Stimulated activated CD8-positive, alpha-beta memory T cell treated with anti-CD3 and anti-CD28 coated beads, Interleukin-7, amount 100 ng/mL, for 48 hours (primary cell): ENCODE measurements at regions not wholly inside any gene's neighbourhood (a gene's known extent, or its start where the extent isn't known, plus 50 kb on each side); places are given as distances from the start of the nearest gene placed in this dataset.

ENCODE experiments used
- DNase-seq, 2 donors: peaks; one replicate each; pipeline ENCODE4 v3.0.0-alpha.2; 2020; ENCODE audit warnings: low read depth in 1 of 2; ENCODE audit errors: extremely low read depth in 1 of 2

- DNase-seq, result no peak
These were observed 111.3 kb upstream of the EDNRB start for GRCh38 chr13:78029901-78030300.

GRCh38 chr13:78028960-78029359 lies 110.3 kb upstream of the EDNRB start:
- DNase-seq, result no peak

DNA sequence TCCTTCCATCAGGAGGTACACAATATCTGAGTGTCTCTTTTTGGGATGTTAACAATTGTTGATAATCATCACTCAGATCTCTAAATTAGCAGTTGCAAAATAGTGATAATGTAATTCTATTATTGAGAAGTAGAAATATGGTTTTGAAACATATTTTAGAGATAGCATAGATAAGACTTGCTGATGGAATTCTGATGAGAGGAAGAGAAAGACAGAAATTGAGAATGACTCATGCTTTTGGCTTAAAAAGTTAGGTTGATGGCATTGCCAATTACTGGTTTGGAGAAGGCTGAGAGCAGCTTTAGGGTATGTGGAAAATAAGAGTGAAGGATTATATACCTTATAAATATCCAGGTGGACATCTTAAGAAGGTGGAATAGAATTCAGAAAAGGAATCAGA lies 106.4 kb upstream of the EDNRB start:
- DNase-seq, result no peak

GRCh38 chr13:78022164-78022877 lies 103.7 kb upstream of the EDNRB start:
- peak in 1 of 2 donors; percentile 23 for DNase-seq

- no peak for DNase-seq
These were observed 102.2 kb upstream of the EDNRB start for GRCh38 chr13:78020861-78021260.

- DNase-seq, result no peak
These were observed 97.2 kb upstream of the EDNRB start for GRCh38 chr13:78015782-78016181.

DNA sequence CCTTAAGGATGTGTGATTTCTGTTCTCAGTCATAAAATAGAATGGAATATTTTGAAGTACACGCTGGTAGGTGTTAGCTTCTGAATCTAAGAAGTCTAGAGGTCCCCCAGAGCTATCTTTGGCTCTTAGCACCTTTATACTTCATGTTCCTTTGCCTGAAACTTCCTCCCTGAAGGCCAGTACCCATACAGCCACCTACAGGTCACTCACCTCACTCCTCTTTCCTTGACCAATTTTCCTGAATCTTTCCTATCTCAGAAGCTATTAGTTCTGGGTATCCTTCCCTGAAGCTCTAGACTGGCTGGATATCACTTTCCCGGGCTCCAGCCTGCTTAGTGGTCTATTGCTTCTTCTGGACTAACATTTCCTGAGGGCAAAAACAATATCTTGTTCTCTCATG lies 93.4 kb upstream of the EDNRB start:
- DNase-seq, result no peak

DNA sequence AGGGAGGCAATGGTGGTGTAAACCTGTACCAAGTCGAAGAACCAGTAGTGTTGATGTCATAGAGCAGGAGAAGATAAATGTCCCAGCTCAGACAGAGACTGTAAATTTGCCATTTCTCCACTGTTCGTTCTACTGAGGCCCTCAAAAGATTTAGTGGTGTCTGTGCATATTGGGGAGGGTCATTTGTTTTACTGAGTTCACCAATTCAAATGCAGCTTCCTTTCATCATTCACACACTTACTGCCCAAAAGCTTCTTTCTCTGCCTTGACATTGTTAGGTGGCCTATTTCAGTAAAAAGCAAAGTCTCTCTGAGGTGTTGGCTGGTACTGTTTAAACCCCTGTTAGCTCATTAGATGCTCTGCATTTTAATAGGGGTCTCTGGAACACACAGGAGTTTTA lies 86.2 kb upstream of the EDNRB start:
- no peak for DNase-seq

- DNase-seq, result no peak
These were observed 81.1 kb upstream of the EDNRB start for GRCh38 chr13:77999746-78000145.

GRCh38 chr13:77994166-77994565 lies 75.5 kb upstream of the EDNRB start:
- no peak for DNase-seq

GRCh38 chr13:77991003-77991402 lies 72.4 kb upstream of the EDNRB start:
- no peak for DNase-seq

- no peak for DNase-seq
These were observed 70.7 kb upstream of the EDNRB start for GRCh38 chr13:77989281-77989680.

DNA sequence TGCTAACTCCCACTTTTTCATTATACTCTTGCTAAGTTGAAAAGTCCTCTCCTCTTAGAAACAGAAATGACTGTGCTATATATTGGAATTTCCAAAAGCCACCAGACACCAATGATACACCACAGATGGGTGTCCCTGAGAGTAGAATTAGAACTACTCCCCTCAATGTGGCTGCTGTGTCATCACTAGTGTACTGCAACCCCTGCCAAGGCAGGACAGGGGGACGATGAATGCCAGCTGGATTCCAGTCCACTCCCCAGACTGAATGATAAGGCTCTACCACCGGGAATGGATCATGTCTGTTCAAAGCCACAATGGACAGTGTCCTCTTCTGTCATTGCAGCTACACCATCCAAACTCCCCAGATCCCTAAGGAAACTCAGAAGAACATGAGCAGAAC lies 69.7 kb upstream of the EDNRB start:
- no peak for DNase-seq

- DNase-seq, result no peak
These were observed 68.1 kb upstream of the EDNRB start for GRCh38 chr13:77986713-77987112.

DNA sequence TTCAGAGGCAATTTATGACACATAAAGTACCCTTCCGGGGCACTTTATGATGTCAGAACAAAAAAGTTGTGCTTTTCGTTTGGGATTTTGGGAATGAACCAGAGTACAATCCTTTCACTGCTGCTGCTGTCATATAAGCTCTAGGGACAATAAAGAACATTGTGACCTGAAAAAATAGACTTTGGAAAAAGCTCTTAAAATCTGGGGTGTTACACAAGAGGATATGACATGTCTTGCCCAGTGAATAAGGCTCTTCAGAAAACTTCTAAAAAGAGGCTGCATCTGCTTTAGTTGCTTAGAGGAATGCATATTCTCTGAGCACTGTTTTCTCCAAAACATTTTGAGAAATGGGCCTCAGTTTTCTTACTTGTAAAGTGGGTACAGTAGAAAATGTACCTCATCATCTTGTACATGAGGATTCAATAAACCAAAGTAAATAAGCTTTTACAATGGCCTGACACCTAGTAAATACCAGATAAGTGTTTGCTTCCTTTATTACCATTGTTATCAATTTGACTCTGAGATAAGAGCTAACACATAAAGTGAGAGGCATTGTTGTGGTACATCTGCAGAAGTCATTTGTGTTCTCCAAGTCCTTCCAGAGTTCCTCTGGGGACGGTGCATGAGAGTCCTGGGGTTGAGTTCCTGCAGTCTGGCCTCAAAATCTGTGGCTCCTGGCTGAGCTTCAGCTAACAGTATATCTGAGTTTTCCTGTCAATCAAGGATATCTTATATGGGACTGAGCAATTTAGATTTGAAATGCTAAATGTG lies 67.4 kb upstream of the EDNRB start:
- DNase-seq, result no peak

GRCh38 chr13:77981281-77981881 lies 62.8 kb upstream of the EDNRB start:
- DNase-seq, result no peak

DNA sequence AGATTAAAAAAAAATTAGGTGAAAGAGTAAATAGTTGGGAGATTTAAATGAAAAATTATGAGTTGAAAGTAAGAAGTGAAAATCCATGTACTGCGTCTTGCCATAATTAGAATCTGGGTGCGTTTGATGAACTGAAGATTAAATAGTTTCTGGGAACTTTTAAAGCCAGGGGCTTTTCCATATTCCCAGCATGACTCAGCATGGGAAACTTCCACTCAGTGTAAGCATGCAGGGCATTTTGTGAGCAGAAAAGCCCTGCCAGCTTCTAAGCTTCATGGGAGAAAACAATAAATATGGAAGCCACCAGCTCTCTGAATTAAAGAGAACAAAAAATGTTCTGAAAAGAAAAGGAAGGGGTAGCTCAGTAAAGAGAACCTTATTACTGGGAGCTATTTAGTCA lies 62.0 kb upstream of the EDNRB start:
- no peak for DNase-seq

DNA sequence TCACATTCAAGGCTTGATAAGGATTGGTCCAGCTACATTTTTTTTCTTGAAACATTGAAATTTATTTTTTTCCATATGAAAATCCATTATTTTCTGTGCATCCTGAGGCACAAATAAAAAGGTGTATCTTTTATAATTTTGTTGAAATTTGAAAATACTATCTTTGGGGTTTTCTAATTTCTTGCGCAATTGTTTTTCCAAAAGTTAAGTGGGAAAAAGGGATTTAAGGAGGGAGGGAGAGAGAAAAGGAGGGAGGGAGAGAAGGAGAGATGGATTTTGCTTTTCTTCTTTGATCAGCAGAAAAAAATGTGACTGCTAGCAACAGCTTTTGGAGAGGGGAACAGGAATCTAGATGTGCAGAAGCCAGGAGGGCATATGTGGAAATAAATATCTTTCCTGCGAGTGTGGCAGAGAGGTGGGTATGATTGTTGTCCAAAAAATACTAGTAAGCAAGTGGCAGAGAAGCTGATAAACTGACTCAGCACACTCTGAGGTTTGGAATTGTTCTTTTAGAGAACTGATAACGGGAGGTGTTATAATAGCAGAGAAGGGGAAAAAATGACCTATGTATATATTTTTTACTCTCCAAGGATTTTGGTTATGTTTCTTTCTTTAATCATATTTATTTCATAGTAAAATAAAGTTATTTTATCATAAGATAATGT lies 61.2 kb upstream of the EDNRB start:
- no peak for DNase-seq

DNA sequence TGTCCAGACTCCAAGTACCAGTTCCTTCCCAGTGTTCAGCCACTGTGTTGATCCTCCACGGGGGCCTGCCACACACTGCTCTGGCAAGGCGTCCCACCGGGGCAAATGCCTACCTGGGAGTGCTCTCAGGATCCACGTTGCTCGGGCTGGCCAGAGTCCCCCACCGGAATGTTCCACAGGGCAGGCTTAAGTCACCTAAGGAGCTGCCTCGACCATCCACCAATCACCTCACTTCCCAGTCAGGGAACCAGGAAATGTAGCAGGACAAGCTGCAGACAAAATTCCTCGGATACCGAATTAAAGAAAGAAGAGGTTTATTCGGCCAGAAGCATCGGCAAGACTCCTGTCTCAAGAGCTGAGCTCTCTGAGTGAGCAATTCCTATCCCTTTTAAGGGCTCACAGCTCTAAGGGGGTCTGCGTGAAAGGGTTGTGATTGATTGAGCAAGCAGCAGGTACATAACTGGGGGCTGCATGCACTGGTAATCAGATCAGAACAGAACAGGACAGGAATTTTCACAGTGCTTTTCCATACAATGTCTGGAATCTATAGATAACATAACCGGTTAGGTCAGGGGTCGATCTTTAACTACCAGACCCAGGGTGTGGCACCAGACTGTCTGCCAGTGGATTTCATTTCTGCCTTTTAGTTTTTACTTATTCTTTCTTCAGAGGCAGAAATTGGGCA lies 56.9 kb upstream of the EDNRB start:
- no peak for DNase-seq

DNA sequence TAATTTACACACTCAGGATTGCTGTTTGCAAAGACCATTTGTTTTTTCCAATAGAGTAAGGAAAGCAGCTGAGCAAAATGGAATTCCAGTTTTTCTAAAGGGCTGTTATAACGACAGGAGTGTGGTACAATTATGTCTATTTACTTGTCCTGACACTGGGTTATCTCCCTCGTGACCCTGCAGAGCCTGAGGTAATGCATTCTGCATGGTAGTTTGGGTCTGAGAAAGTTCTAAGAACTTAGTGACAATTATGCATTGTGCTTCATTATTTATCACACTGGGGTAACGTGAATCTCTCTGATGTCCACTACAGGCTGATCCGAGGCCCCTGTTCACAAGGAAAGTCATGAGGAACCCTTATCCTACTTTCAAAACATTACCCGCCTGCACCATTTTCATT lies 50.7 kb upstream of the EDNRB start:
- no peak for DNase-seq
